SU-DHL-6 (cell line): ENCODE measurements at regions not wholly inside any gene's neighbourhood (a gene's known extent, or its start where the extent isn't known, plus 50 kb on each side); places are given as distances from the start of the nearest gene placed in this dataset.

Source experiments
- H2AFZ ChIP-seq: fragments of 200-600 bp; sonication (generic); 2 replicates; pipeline ENCODE4 v1.6.1; 2014; ENCODE audit warnings: low read depth, mild to moderate bottlenecking, moderate library complexity, mixed read lengths, antibody characterized with exemption, low read length; ENCODE audit not compliant: severe bottlenecking
- H3F3A ChIP-seq: fragments of 200-600 bp; shearing (Covaris generic); 2 replicates; pipeline ENCODE4 v1.6.0; 2016; ENCODE audit warnings: antibody characterized with exemption, mild to moderate bottlenecking; ENCODE audit not compliant: insufficient read depth
- H3K27ac ChIP-seq: fragments of 200-600 bp; sonication (generic); 2 replicates; pipeline ENCODE4 v1.5.1; 2016; ENCODE audit warnings: low read depth, mild to moderate bottlenecking, low read length, moderate library complexity, mixed read lengths
- H3K27me3 ChIP-seq: fragments of 200-600 bp; sonication (generic), shearing (Covaris generic); 2 replicates; pipeline ENCODE4 v1.6.0; 2014; ENCODE audit warnings: mild to moderate bottlenecking, low read length
- H3K36me3 ChIP-seq: fragments of 200-600 bp; sonication (generic); 2 replicates; pipeline ENCODE4 v1.6.1; 2014; ENCODE audit warnings: mild to moderate bottlenecking, low read length, mixed read lengths
- H3K4me2 ChIP-seq: fragments of 300-600, 200-600 bp; shearing (Covaris generic), sonication (generic); 2 replicates; pipeline ENCODE4 v1.6.0; 2014; ENCODE audit warnings: low read length, low read depth, mild to moderate bottlenecking; ENCODE audit not compliant: poor library complexity, severe bottlenecking
- H3K4me3 ChIP-seq: fragments of 200-600 bp; sonication (generic); 2 replicates; pipeline ENCODE4 v1.5.1; 2014; ENCODE audit warnings: antibody characterized with exemption, low read length, mild to moderate bottlenecking, mixed read lengths; ENCODE audit not compliant: insufficient read depth, poor library complexity, severe bottlenecking
- H3K79me2 ChIP-seq: fragments of 200-600 bp; sonication (generic); 2 replicates; pipeline ENCODE4 v1.6.1; 2014; ENCODE audit warnings: mild to moderate bottlenecking, low read length, moderate library complexity; ENCODE audit not compliant: insufficient read depth
- H3K9ac ChIP-seq: fragments of 200-600 bp; sonication (generic); 2 replicates; pipeline ENCODE4 v1.7.0; 2014; ENCODE audit warnings: mild to moderate bottlenecking, low read length
- H3K9me2 ChIP-seq: fragments of 200-600 bp; sonication (generic); replicated peaks from 2 replicates; pipeline ENCODE4 v1.6.1; 2014; ENCODE audit warnings: low read length; ENCODE audit not compliant: insufficient read depth
- H3K9me3 ChIP-seq: fragments of 200-600 bp; sonication (generic); 2 replicates; pipeline ENCODE4 v1.6.1; 2014; ENCODE audit warnings: low read length, mixed read lengths; ENCODE audit not compliant: insufficient read depth
- H4K20me1 ChIP-seq: fragments of 200-600 bp; sonication (generic); 2 replicates; pipeline ENCODE4 v1.6.1; 2014; ENCODE audit warnings: low read depth, mild to moderate bottlenecking, antibody characterized with exemption, low read length, moderate library complexity, mixed read lengths
- CTCF ChIP-seq: fragments of 200-600 bp; sonication (generic); IDR thresholded peaks from one replicate; pipeline ENCODE4 v1.5.1; 2017; ENCODE audit warnings: antibody characterized with exemption, mild to moderate bottlenecking, low read length, moderate library complexity; ENCODE audit not compliant: insufficient read depth, poor library complexity, severe bottlenecking
- EZH2phosphoT487 ChIP-seq: fragments of 200-600 bp; sonication (generic), shearing (Covaris generic); conservative IDR thresholded peaks from 2 replicates; pipeline ENCODE4 v1.6.1; 2018; ENCODE audit warnings: mild to moderate bottlenecking, antibody characterized with exemption, low read length, moderate library complexity, mixed read lengths

GRCh38 chr1:29985606-29985945 is 737.8 kb downstream of the MATN1 start:
- Histone ChIP-seq H3K4me3 (no peak overlapping the region), H3K4me2 (no peak overlapping the region)

GRCh38 chr1:29984862-29985605 is 738.4 kb downstream of the MATN1 start:
- Histone ChIP-seq H3K36me3 (no peaks in the 10 kb centered on the region), H2AFZ (no peak overlapping the region), H3K9me3 (no peaks in the 10 kb centered on the region), H3K4me3 (no peak overlapping the region), H4K20me1 (no peaks in the 10 kb centered on the region), H3K9ac (no peak overlapping the region), H3F3A (no peaks in the 10 kb centered on the region), H3K9me2 (no peaks in the 10 kb centered on the region), H3K27me3 (no peaks in the 10 kb centered on the region), H3K79me2 (no peaks in the 10 kb centered on the region), H3K4me2 (no peak overlapping the region), H3K27ac (no peak overlapping the region)
- TF ChIP-seq CTCF: no peak
- no peak for TF ChIP-seq EZH2phosphoT487

More at GRCh38 chr1:29985606-29985945, 737.8 kb downstream of the MATN1 start:
- Histone ChIP-seq H2AFZ (no peak overlapping the region), H4K20me1 (no peaks in the 10 kb centered on the region), H3K27me3 (no peaks in the 10 kb centered on the region), H3K27ac (no peak overlapping the region), H3K9me3 (no peaks in the 10 kb centered on the region), H3K9ac (no peak overlapping the region), H3K79me2 (no peaks in the 10 kb centered on the region), H3K36me3 (no peaks in the 10 kb centered on the region), H3F3A (no peaks in the 10 kb centered on the region), H3K9me2 (no peaks in the 10 kb centered on the region)
- TF ChIP-seq CTCF: no peak
- TF ChIP-seq EZH2phosphoT487: no peak

GRCh38 chr1:29984166-29984861 is 739.1 kb downstream of the MATN1 start:
- Histone ChIP-seq H3K4me2 (no peak overlapping the region), H3K9me2 (no peaks in the 10 kb centered on the region), H3K27me3 (no peaks in the 10 kb centered on the region), H2AFZ (no peak overlapping the region), H3K9me3 (no peaks in the 10 kb centered on the region), H3K79me2 (no peaks in the 10 kb centered on the region), H3F3A (no peaks in the 10 kb centered on the region), H4K20me1 (no peaks in the 10 kb centered on the region), H3K4me3 (no peak overlapping the region), H3K27ac (no peak overlapping the region), H3K9ac (no peak overlapping the region), H3K36me3 (no peaks in the 10 kb centered on the region)
- TF ChIP-seq EZH2phosphoT487 (no peak), CTCF (no peak)
